Right atrium auricular region (tissue), 2 donors: ENCODE measurements at regions not wholly inside any gene's neighbourhood (a gene's known extent, or its start where the extent isn't known, plus 50 kb on each side); places are given as distances from the start of the nearest gene placed in this dataset.

Experiments
- DNase-seq: peaks from one replicate; pipeline ENCODE4 v3.0.0-alpha.2; 2019; ENCODE audit warnings: low spot score
- H3K27ac ChIP-seq, 2 donors: fragments of 200-600 bp; sonication (generic); 1 replicate in 1 of 2; 2 replicates in 1 of 2; pipeline ENCODE4 v1.5.1; 2016 to 2019
- H3K27me3 ChIP-seq, 2 donors: fragments of 200-600 bp; sonication (generic); one replicate each; pipeline versions ENCODE4 v1.5.1 to v1.6.0; 2017 to 2019
- H3K36me3 ChIP-seq: fragments of 200-600 bp; sonication (generic); one replicate; pipeline ENCODE4 v1.5.1; 2016
- H3K4me1 ChIP-seq, 2 donors: fragments of 200-600 bp; sonication (generic); one replicate each; pipeline versions ENCODE4 v1.5.1 to v1.6.0; 2017 to 2019
- H3K4me3 ChIP-seq, 2 donors: fragments of 200-600 bp; sonication (generic); 1 replicate in 1 of 2; 2 replicates in 1 of 2; pipeline ENCODE4 v1.5.1; 2017 to 2019; ENCODE audit warnings: mild to moderate bottlenecking in 1 of 2, moderate library complexity in 1 of 2
- H3K9me3 ChIP-seq, 2 donors: fragments of 200-600 bp; sonication (generic); one replicate each; pipeline ENCODE4 v1.5.1; 2019
- TF ChIP-seq, protein P1 (sequence below), 2 donors: fragments of 200-600 bp; sonication (generic); IDR thresholded peaks; one replicate each; pipeline ENCODE4 v1.5.1; 2019; ENCODE audit warnings: antibody characterized with exemption in 2 of 2

DNA sequence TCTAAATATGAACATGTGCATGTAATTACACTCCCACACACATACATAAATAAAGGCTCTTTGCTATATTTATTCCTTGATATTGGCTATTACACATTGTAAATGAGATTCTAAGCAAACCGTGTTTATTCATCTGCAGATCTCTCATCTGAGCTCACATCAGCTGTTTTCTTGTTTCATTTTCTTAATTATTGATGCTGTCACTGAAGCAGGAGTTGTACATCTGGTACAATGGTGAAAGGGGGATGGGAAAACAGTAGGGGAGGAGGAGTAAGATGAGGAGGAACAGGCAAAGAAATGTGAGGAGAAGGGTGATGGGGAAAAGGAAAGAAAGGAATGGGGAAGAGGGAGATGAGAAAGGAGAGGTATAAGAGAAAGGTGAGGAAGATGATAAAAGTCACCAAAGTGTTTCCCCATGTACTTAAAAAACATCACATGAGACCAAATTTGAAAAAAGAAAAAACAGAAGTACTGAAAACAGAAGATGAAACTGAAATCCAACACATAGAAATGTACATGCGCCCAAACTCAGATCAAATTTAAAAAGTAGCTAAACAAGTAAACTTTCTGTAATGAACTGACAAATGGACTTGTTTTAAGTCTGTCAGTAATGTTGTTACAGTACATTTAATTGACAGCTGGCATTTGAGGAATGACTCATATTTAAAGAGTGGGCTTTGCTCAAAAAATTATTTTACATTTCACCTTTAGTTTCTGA is 472.2 kb downstream of the ARL4A start:
- no peak for DNase-seq
- no peaks in the 10 kb centered on the region for H3K36me3 ChIP-seq
- TF ChIP-seq, protein P1, sequence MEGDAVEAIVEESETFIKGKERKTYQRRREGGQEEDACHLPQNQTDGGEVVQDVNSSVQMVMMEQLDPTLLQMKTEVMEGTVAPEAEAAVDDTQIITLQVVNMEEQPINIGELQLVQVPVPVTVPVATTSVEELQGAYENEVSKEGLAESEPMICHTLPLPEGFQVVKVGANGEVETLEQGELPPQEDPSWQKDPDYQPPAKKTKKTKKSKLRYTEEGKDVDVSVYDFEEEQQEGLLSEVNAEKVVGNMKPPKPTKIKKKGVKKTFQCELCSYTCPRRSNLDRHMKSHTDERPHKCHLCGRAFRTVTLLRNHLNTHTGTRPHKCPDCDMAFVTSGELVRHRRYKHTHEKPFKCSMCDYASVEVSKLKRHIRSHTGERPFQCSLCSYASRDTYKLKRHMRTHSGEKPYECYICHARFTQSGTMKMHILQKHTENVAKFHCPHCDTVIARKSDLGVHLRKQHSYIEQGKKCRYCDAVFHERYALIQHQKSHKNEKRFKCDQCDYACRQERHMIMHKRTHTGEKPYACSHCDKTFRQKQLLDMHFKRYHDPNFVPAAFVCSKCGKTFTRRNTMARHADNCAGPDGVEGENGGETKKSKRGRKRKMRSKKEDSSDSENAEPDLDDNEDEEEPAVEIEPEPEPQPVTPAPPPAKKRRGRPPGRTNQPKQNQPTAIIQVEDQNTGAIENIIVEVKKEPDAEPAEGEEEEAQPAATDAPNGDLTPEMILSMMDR (IDR thresholded peaks at IDR 0.05): no peak
- no peak overlapping the region for H3K27ac ChIP-seq
- H3K27me3 ChIP-seq: no peaks in the 10 kb centered on the region
- no peak overlapping the region for H3K4me3 ChIP-seq
- no peaks in the 10 kb centered on the region for H3K9me3 ChIP-seq
- no peaks in the 10 kb centered on the region for H3K4me1 ChIP-seq

DNA sequence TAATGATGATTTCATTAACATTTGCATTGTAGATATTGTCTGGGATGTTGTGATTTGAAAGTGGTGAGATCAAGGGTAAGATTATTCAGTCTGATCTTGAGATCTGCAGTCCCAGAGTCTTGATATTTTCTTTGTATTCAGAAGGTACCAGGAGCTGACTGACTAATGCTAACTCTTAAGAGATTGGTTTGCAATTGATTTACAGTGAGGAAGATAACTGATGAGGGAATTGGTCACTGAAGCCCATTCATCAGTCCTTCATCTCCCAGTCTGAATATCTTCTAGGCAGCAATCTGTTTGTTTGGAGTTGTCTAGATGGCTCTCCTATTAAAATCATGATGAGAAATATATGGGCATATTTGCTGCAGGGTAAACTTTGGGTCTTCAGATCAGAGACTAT is 473.7 kb downstream of the ARL4A start:
- TF ChIP-seq, protein P1 (IDR thresholded peaks at IDR 0.05): no peak
- no peak overlapping the region for H3K4me3 ChIP-seq
- no peak for DNase-seq
- H3K27ac ChIP-seq: no peak overlapping the region
- H3K4me1 ChIP-seq: no peaks in the 10 kb centered on the region
- no peaks in the 10 kb centered on the region for H3K36me3 ChIP-seq
- no peaks in the 10 kb centered on the region for H3K27me3 ChIP-seq
- H3K9me3 ChIP-seq: no peaks in the 10 kb centered on the region

DNA sequence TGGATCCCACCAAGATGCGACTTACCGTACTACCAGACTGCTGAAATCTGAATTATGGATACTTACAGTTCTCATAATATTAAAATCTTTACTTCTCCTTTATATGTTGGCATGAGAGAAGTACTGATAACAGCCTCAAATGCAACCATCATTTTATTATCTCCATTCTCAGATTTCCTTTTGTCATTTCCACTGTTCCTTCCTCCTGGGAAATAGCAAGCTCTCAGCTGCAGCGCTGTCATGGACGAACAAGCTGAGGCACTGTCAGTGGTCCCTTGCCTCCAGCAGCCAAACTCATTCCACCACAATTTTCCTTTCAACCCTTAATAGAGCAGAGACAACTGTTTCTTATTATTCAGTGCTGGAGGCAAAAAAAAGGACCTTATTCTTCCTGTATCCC is 478.4 kb downstream of the ARL4A start:
- Histone ChIP-seq H3K4me3 (no peak overlapping the region), H3K27me3 (no peaks in the 10 kb centered on the region), H3K36me3 (no peaks in the 10 kb centered on the region), H3K9me3 (no peaks in the 10 kb centered on the region), H3K4me1 (no peaks in the 10 kb centered on the region), H3K27ac (no peak overlapping the region)
- TF ChIP-seq, protein P1 (IDR thresholded peaks at IDR 0.05): no peak
- DNase-seq: no peak

DNA sequence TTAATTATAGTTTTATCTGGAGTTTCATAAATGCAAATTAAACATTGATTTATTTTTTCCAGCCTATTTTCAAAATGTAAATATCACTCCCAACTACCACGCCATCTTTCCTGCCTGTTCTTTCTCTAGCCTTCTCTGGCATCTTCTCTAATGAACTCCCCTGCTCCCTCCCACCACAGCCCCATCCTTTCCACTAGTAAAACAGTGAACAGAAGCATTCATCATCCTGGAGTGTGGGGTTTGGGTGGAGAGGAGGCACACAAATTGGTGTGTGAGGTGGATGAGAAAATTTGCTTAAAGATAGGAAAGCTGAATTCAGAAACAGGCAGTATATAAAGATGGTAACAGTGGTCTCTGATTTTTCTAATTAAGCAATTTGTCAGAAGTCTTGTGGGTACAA is 479.4 kb downstream of the ARL4A start:
- no peaks in the 10 kb centered on the region for H3K4me1 ChIP-seq
- DNase-seq: no peak
- no peak overlapping the region for H3K27ac ChIP-seq
- H3K4me3 ChIP-seq: no peak overlapping the region
- no peaks in the 10 kb centered on the region for H3K36me3 ChIP-seq
- no peaks in the 10 kb centered on the region for H3K27me3 ChIP-seq
- TF ChIP-seq, protein P1 (IDR thresholded peaks at IDR 0.05): no peak
- H3K9me3 ChIP-seq: no peaks in the 10 kb centered on the region

DNA sequence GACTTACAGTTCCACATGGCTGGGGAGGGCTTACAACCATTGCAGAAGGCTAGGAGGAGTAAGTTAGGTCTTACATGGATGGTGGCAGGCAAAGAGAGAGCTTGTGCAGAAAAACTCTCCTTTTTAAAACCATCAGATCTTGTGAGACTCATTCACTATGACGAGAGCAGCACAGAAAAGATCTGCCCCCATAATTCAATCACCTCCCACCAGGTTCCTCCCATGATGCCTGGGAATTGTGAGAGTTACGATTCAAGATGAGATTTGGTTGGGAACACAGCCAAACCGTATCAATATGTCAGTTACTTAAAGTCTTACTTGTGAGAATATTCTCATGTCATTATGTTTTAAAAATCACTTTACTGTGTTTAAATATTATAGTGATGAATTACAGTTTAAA is 481.9 kb downstream of the ARL4A start:
- H3K9me3 ChIP-seq: no peaks in the 10 kb centered on the region
- no peaks in the 10 kb centered on the region for H3K4me1 ChIP-seq
- TF ChIP-seq, protein P1 (IDR thresholded peaks at IDR 0.05): no peak
- H3K27ac ChIP-seq: no peak overlapping the region
- H3K27me3 ChIP-seq: no peaks in the 10 kb centered on the region
- no peak overlapping the region for H3K4me3 ChIP-seq
- no peak for DNase-seq
- H3K36me3 ChIP-seq: no peaks in the 10 kb centered on the region

DNA sequence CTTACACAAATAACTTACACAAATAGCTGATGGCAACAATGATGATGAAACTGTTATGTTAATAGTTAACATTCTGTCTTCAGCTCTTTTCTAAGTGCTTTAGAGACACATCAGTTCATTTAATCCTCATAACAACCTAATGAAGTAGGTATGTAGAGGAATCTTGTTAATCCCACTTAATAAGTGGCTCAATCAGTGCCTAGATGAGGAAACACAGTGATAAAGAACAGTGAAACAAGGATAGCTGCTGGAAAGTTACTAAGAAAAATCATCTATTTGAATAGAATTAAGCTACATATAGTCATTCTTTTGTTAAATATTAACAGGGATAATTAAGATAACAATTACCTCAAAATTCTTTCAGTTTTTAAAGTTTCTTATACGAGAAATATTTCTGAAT is 487.6 kb downstream of the ARL4A start:
- Histone ChIP-seq H3K27ac (no peak overlapping the region), H3K9me3 (no peaks in the 10 kb centered on the region), H3K27me3 (no peaks in the 10 kb centered on the region), H3K4me1 (no peaks in the 10 kb centered on the region), H3K4me3 (no peak overlapping the region), H3K36me3 (no peaks in the 10 kb centered on the region)
- DNase-seq: no peak
- TF ChIP-seq, protein P1 (IDR thresholded peaks at IDR 0.05): no peak
